Epithelial cell of esophagus (primary cell): ENCODE measurements at regions not wholly inside any gene's neighbourhood (a gene's known extent, or its start where the extent isn't known, plus 50 kb on each side); places are given as distances from the start of the nearest gene placed in this dataset.

Source experiments
- DNase-seq: peaks from one replicate; pipeline ENCODE4 v3.0.0; 2010; ENCODE audit warnings: low read depth
- H3K4me3 ChIP-seq: 2 replicates; pipeline ENCODE4 v1.5.1; 2011; ENCODE audit warnings: mild to moderate bottlenecking, low read length, control low read depth
- CTCF ChIP-seq: IDR thresholded peaks from 2 replicates; pipeline ENCODE4 v1.5.1; 2011; ENCODE audit warnings: low read depth, mild to moderate bottlenecking, low read length, control low read depth, inconsistent platforms; ENCODE audit not compliant: insufficient read depth; ENCODE audit errors: missing control alignments

- no peak overlapping the region for H3K4me3 ChIP-seq
- peak; percentile 16 for TF ChIP-seq CTCF
- DNase-seq, result no peak
Measured at GRCh38 chr9:88741335-88741734, 206.4 kb downstream of the NXNL2 start.

- TF ChIP-seq CTCF, result no peak
- DNase-seq, result no peak
- H3K4me3 ChIP-seq, result no peak overlapping the region
Measured at GRCh38 chr9:88742483-88742882, 207.5 kb downstream of the NXNL2 start.

GRCh38 chr9:88742905-88743304, 207.9 kb downstream of the NXNL2 start:
- no peak for TF ChIP-seq CTCF
- DNase-seq, result no peak
- no peak overlapping the region for H3K4me3 ChIP-seq

- TF ChIP-seq CTCF, result no peak
- H3K4me3 ChIP-seq, result no peak overlapping the region
- DNase-seq, result no peak
Measured at GRCh38 chr9:88745276-88746001, 210.5 kb downstream of the NXNL2 start.

GRCh38 chr9:88746029-88746742, 211.2 kb downstream of the NXNL2 start:
- no peak for TF ChIP-seq CTCF
- no peak overlapping the region for H3K4me3 ChIP-seq
- peak; percentile 33 for DNase-seq

GRCh38 chr9:88746743-88747398, 211.9 kb downstream of the NXNL2 start:
- H3K4me3 ChIP-seq, result no peak overlapping the region
- DNase-seq, result no peak
- no peak for TF ChIP-seq CTCF
